Cardiac fibroblast (primary cell): ENCODE measurements at regions not wholly inside any gene's neighbourhood (a gene's known extent, or its start where the extent isn't known, plus 50 kb on each side); places are given as distances from the start of the nearest gene placed in this dataset.
A peak's percentile ranks its signal among the peaks of the same experiment; 100 is the strongest.

Experiments
- DNase-seq, 2 donors: peaks; one replicate each; pipeline versions ENCODE4 v3.0.0 to v3.0.0-alpha.2; 2010; ENCODE audit warnings: low read depth in 2 of 2
- H3K4me3 ChIP-seq, 2 donors: replicated peaks in 1 of 2; 1 replicate in 1 of 2; 2 replicates in 1 of 2; pipeline ENCODE4 v1.5.1; 2011; ENCODE audit warnings: low read depth in 2 of 2, low read length in 2 of 2, mild to moderate bottlenecking in 2 of 2, moderate library complexity in 1 of 2
- TF ChIP-seq, protein P1 (sequence below): IDR thresholded peaks from one replicate; pipeline ENCODE4 v1.5.1; 2011; ENCODE audit warnings: low read depth, mild to moderate bottlenecking, low read length, inconsistent platforms

DNA sequence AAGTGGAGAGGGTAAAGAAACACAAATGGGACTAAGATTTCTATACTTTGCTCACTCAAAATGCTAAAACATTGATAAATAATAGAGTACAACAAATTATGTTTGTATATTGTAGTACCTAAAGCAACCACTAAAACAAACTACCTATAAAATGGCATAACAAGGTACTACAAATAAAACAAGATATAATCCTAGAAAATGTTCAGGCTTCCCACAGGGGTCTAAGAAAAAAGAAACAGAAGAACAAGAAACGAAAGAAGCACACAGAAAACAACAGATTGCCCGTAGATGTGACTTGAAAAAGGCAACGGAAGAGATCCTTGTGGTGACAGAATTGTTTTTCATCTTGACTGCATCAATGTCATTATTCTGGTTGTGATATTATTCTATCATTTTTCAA, 63.3 kb upstream of the ADGRL4 start:
- no peak for DNase-seq
- H3K4me3 ChIP-seq = no peak overlapping the region
- TF ChIP-seq, protein P1, sequence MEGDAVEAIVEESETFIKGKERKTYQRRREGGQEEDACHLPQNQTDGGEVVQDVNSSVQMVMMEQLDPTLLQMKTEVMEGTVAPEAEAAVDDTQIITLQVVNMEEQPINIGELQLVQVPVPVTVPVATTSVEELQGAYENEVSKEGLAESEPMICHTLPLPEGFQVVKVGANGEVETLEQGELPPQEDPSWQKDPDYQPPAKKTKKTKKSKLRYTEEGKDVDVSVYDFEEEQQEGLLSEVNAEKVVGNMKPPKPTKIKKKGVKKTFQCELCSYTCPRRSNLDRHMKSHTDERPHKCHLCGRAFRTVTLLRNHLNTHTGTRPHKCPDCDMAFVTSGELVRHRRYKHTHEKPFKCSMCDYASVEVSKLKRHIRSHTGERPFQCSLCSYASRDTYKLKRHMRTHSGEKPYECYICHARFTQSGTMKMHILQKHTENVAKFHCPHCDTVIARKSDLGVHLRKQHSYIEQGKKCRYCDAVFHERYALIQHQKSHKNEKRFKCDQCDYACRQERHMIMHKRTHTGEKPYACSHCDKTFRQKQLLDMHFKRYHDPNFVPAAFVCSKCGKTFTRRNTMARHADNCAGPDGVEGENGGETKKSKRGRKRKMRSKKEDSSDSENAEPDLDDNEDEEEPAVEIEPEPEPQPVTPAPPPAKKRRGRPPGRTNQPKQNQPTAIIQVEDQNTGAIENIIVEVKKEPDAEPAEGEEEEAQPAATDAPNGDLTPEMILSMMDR = peak; percentile 18

DNA sequence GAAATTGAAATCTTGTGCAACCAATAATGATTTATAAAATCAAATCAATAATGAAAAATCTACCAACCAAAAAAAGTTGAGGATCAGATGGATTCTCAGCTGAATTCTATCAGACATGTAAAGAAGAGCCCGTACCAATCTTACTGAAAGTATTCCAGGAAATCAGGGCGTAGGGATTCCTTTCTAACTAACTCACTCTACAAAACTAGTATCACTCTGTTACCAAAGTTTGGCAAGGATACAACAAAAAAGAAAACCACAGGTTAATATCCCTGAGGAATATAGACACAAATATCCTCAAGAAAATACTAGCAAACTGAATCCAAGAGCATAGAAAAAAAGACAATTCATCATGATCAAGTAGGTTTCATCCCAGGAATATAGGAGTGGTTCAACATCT, 52.8 kb upstream of the ADGRL4 start:
- TF ChIP-seq, protein P1 = no peak
- no peak overlapping the region for H3K4me3 ChIP-seq
- peak in 1 of 2 donors; percentile 32 for DNase-seq
